Mucosa of gallbladder (tissue), 1 donor: ENCODE measurements at regions not wholly inside any gene's neighbourhood (a gene's known extent, or its start where the extent isn't known, plus 50 kb on each side); places are given as distances from the start of the nearest gene placed in this dataset.
"Not testable (repeated sequence)": the region's sequence is repeated elsewhere in the genome, so short reads cannot be mapped to it uniquely, and the experiment has no call there.

Experiments used
- DNase-seq: peaks from one replicate; pipeline ENCODE4 v3.0.0-alpha.2; 2020; ENCODE audit warnings: low spot score
- donor health status: DM: no; HTN: no; CAD: no.

DNA sequence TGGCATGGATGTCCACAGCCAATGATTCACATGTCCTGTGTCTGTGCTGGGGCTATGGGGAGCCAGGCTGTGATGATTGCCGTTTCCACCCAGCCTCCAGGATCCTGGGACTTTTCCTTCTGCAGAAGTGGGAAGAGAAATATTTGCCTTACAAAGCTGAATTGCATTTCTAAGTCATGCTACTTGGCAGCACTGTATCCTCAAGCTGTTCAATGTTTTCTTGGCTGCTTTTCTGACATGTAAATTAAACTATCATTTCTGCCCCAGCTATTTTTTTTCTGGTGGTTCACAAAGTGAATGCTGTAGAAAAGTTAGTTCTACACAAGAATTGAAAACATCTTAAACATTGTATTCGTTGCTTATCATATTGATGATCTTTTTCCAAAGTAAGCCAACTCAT is 51.9 kb upstream of the TCERG1L start:
- no peak for DNase-seq

DNA sequence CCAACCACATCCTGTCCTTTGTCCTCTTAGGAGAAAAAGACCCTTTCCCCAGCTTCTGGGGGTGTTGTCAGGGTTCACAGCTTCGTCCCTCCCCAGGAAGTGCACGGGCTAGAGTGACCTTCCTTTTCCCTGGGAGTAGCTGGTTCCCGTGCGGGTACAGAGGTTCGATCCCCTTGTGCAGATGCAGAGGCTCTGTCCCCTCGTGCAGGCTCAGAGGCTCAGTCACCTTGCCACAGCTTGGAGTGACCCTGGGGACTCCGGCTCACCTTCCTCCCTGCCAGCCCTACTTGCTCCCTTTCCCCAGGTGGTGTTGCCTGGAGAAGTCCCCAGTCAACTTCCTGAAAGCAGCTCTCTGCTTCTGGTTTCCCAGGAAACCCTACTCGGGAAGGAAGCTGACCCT is 60.0 kb upstream of the TCERG1L start:
- no peak for DNase-seq

DNA sequence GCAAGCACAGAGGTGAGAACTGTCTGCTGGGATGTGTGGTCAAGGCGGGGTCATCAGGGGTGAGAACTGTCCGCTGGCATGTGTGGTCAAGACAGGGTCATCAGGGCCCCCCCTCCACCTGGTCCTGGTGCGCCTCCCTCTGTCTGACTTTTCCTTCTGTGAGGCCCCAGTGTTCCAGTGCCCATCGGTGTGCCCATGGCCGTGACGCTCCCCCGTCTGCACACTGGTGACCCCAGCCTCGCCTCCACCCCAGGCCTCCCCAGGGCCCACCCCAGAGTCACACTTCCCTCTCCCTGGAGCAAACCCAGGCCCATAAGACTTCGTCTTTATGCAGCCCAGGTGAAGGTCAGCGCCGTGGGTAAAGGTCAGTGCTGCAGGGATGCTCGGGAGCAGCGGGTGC is 70.1 kb upstream of the TCERG1L start:
- DNase-seq, result no peak

DNA sequence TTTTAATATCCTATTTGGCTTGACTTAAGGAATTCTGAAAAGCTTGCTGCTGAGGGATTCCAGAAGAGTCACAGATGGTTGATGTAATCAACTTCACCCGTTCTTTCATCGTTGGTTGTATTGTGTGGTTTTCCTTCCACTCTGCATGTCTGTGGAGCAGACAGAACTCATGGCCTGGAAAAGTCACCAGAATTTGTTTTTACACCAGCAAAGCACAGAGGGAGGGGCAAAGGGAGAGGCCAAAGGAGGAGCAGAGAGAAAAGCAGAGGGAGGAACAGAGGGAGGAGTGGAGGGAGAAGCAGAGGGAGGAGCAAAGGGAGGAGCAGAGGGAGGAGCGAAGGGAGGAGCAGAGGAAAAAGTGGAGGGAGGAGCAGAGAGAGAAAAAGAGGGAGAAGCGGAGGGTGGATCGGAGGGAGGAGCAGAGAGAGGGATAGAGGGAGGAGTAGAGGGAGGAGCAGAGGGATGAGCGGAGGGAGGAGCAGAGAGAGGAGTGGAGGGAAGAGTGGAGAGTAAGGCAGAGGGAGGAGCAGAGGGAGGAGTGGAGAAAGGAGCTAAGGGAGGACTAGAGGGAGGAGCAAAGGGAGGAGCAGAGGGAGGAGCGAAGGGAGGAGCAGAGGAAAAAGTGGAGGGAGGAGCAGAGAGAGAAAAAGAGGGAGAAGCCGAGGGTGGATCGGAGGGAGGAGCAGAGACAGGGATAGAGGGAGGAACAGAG is 73.8 kb upstream of the TCERG1L start:
- not testable (repeated sequence) for DNase-seq

DNA sequence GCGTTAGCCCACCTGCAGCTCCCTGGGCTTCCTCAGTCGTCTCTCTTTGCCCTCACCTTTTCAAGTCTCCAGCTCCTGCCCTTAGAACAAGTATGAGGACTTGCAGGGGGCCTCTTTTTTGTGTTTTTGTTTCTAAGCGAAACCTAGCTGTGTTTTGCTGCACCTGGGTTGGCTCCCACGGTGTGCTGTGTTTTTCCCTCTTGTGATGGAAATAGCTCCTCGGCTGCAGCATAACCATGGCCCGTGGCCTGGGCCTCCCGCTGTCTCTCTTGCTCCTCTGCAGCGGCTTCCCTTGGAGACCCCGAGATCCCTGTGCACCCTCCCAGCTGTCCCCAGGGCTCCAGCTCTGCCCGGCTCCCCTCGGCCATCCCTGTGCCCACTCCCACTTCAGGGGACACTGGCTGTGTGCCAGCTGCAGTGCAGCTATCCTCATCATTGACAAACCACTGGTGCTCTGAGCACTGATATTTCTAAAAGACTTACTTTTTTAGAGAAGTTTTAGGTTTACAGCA is 75.6 kb upstream of the TCERG1L start:
- no peak for DNase-seq

DNA sequence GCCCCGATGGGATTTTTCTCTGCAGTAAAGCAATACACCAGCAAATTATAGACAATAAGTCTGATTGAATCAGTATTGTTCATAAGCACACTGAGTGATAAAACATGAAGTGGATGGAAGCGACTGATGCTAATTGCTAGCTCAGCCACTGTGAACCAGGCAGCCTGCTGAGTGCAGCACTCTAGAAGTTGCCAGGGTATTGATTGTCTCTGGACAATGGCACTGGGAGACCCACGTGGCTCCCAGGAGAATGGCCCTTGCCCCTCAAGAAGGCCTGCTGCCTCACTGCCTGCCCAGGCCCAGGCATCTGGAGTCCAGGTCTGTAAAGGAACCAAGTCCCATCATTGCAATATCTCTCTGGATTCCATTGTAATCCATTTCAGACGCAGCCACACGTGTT is 80.4 kb upstream of the TCERG1L start:
- no peak for DNase-seq

DNA sequence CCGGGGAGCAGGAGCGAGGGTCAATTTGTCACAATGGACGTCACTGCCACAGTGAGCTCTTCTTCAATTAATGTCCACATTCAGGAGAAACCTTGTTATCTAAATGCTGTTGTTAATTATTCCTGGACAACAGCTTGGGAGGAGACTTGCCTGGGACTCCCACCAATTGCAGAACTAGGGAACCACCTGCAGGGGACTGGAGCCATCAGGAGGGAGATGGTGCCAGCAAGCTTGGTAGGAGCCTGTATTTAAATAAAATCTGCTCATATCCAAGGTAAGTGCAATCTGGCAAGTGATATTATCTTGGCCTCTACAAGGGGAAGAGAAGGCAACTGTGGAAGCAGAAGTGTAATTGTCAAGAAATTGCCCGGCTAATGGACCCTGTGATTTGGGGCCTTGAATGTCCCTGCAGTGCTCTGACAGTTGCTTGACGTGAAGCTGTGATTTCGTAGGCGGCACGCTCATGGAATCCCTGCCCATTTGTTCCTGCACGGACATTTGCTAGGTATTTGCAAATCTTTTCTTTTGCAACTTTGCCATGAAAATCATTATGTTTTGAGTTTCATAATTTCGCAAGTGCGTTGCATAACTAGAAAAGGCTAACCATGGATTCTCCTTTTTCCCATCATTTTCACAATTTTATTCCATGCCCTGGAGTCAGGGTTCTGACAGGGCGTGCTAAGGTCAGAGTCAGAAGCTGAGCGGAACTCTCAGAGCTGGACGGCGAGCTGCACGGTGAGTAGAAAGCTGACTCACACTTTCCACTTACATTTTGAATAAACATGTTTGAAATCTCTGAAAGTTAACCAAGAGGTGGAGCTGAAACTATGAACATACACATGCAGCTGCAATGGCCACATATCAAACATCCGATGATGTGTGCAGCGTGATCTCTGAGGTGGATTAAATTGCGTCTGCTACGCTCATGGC is 84.9 kb upstream of the TCERG1L start:
- DNase-seq, result no peak

DNA sequence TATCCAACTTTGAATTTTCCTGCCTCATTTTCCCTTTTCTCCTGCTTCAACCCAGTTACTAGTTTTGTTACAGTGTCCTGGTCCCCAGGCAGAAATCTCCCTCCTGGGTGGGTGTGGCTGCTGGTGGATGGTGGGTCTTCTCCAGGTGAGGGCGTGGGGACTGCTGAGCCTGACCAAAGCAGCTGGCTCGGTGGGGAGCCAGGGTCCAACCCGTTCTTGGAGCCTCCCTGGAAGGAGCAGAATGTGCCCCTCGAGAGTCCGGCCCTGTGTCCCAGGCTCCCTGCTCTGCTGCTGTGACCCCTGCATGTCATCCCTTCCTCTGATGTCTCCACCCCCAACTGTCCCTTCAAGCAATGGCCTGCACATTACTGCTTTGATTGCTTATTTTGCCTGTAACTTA is 86.6 kb upstream of the TCERG1L start:
- DNase-seq, result no peak

DNA sequence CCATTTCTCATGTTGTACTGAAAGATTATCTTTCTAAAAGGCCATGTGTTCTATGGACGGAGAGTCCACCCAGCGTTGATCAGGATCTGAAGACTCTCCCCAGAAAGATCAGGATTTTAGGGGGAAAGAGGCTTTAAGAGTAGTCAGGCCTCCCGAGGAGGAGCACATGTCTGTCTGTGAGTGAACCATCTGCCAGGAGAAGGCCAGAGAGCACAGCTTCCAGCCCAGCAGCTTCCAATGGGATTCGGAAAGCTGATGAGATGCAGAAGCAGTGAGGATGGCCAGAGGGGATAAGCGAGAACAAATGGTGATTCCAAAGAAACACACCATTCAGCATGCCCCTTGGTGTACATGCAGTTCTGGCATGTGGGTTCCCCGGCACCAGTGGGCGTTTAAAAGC is 88.5 kb upstream of the TCERG1L start:
- no peak for DNase-seq

DNA sequence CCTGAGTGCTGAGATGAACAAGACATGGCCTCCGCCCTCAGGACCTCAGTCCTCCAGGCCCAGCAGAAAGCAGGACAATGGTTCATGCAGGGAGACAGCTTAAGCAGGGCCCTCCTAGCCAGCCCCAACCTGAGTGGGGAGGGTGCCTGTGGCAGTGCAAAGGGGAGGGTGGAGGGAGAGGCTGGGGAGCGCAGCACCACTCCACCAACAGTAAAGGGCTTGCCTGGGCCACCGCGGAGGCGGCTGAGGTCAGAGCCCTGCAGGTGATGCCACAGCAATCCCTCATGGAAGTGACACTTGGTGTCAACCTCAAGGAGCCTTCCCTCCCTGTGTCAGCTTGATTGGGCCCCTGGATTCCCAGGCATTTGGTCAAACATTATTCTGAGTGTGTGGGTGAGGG is 89.0 kb upstream of the TCERG1L start:
- DNase-seq, result no peak

DNA sequence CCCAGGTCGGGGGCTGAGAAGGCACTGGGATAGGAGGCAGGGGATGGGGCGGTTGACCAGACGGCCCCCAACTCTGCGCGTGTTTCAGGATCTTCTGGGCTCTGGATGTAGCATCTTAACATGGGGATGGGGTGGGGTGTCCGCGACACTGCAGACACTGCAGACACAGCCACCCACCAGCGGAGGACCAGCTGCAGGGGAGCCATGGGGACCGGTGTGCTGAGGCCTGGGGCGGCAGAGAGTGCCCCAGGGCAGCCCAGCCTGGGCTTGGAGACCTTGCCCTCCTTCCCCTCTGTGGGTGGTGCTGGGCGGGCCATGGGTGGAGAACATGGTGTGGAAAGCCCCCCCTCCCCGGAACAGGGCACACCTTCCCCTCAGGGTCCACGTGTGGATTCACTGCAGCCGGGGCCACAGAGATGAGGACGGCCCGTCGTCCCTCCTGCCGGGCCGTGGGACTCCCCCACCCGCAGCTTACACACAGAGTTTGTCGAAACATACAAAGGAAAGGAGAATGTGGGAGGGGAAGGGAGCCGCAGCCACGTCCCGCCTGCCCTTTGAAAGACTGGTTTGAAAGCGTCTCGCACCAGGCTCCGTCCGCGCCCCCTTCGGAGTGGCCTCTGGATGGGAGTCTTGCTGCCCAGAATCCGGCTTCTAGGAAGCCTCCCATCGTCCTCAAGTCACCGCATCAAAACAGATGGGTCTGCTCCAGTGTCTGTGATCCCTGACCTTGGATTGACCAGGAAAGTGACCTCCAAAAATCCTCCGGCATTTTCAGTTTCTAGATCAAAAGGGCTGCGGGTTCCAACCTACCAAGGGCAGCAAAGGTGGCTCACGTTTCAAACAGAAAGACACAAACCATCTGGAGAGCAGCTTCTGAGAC is 91.5 kb upstream of the TCERG1L start:
- DNase-seq, result no peak

DNA sequence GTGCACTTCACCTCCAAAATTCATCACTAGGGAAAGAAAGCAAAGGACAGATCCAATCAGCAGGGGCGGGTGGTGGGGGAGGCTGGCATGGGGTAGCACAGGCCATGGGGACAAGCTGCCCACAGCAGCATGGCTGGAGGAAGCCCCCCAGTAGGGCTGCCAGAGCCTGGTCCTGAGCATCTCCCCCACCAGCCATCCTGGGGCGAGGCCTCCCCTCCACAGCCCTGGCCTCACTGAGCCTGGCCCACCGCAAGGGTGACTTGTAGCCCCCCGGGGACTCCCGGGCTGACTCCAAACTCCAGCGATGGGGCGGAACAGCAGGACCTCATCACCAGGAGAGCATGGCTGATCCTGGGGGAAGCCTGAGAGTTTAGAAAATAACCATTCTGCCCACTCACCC is 92.4 kb upstream of the TCERG1L start:
- DNase-seq, result no peak

DNA sequence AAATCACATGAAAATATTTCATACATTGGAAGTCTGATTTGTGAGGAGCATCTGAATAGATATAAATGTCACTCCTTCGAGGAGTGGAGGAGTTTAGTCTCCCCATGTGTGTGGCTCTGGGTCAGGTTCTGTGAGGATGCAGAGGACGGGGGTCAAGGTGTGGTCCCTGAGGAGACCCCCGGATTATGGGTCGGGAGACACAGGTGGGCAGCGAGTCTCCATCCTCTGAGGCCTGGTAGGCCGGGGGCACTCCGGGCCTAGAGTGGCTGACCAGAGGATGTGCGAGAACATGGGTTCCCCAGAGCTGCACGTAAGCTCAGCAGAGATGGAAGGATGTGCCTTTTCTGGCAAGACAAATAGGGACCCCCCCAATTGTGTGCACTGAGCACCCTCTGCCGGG is 93.4 kb upstream of the TCERG1L start:
- DNase-seq, result no peak

DNA sequence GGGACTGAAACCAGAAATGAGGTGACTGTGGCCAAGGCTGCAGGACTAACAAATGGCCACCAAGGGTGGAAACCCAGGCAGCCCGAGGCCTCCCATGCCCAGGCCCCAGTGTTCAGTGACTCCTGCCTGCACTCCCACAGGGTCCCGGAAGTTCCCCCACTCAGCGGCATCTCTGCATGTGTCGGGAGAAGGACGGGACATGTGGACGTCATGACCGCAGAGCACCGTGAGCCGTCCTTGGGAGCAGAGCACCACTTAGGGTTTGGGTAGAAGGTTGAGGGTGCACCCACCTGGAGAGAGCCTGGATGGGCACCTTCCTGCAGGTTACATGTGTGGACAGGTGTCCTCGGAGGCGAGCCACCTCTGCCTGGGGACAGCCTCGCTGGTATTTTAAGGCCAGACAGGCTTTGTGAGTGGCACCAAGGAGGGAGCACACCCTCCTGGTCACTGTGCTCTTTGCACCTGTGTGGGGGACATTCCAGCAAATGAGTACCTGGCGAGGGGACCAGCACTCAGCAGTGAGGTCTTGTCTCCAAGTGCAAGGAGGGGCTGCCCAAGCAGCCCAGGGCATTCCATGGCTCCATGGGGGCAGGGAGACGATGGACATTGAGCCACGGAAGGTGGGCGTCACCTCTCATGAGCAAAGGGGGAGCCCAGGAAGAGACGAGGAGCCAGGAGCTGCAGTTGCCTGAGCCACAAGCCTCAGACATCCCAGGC is 95.3 kb upstream of the TCERG1L start:
- no peak for DNase-seq

DNA sequence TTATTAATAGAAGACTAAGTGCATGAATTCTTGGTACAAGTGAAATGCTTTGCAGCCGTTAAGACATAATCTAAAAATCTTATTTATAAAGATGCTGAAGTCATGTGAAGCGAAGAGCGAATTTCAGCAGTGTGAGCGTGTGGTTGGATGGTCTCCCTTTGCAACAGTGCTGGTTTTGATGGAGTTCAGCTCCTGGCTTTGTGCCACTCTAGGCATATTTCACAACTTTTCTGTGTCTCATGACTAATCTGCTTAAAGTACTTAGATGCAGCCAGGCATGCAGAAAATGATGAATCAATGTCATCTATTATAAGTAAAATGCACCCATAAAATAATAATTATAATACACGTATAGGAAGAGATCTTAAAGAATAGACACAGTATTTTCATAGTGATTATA is 107.2 kb upstream of the TCERG1L start:
- no peak for DNase-seq

DNA sequence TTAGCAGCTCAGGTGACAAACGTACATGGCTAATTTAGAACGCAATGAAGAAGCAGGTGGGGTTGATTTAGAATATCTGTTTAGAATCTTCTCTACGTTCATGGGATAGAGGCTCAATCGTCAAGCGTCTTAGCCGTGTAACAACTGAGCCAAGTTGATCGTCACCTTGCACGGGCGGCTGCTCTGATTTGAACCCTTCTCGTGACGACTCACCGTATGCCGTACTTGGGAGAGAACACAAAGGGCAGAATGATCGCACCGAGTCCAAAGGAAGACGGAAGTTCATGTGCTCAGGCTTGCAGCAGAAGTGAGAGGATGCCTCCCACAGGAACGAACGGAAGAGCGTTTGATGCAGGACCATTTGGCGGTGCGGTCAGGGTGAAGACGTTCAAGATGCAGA is 108.3 kb upstream of the TCERG1L start:
- DNase-seq, result no peak

DNA sequence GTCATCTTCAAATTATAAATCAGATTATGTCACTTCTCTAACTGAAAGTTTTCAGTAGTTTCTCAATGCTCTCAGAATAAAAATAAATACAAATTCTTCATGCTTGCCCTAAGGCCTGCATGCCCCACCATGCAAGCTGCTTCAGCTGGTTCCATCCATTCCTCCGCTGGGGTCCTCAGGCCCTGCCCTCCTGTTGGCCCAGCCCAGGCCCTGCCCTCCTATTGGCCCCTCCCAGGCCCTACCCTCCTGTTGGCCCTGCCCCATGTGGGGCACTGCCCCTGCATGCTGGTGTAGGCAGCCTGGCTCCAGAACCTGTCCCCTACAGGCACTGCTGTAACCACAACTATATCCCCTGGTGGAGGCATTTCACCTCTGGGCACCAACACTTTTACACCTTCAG is 109.3 kb upstream of the TCERG1L start:
- DNase-seq, result no peak

DNA sequence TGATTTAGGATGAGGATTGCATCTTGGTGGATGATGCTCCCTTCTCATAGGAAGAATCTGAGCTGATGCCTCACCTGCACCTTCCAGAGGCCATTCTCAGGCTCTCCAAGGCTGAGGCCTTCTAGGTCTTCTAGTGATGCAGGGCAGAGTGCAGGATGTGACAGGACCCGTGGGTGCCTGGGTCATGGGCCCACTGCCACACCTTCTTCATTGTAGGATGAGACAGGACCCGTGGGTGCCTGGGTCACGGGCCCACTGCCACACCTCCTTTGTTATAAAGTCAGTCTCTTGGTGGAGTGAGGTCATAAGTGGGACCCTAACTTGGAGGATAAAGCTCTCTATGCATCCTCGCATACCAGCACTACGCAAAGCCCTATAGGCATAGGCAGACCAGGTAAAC is 109.9 kb upstream of the TCERG1L start:
- no peak for DNase-seq

DNA sequence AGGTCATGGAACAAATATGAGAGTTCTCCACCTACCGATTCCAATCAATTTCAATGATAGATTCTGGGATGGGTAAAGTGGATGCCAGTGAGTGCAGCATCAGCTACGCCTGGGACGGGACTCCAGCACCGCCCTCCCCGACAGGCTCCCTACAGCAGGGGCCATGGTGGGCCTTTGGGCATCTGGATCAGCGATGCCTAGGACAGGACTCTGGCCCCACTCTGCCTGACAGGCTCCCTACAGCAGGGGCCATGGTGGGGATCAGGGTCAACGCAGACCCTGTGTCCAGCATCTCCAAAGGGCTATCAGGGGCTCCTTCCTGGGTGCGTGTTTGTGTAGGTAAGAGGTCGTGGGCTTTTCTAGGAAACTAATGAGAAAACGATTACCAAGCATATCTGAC is 111.2 kb upstream of the TCERG1L start:
- no peak for DNase-seq

DNA sequence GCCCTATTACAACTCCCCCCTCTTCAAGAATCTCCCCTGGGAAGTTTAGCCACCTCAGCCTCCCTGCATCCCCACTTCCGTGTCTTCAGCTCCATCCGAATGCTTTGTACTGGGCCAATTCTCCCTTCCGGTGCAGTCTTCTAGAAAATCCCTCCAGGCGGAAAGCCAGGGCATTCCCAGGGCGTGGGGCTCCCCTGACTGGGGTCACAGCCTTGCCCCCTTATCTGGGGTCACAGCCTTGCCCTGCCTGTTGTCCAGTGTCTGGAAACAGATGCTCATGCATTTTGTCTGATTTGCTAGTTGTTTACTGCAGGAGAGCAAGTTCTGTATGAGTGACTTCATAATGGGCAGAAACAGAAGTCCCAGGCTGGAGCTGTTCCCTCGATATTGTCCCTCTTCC is 112.5 kb upstream of the TCERG1L start:
- DNase-seq, result no peak

DNA sequence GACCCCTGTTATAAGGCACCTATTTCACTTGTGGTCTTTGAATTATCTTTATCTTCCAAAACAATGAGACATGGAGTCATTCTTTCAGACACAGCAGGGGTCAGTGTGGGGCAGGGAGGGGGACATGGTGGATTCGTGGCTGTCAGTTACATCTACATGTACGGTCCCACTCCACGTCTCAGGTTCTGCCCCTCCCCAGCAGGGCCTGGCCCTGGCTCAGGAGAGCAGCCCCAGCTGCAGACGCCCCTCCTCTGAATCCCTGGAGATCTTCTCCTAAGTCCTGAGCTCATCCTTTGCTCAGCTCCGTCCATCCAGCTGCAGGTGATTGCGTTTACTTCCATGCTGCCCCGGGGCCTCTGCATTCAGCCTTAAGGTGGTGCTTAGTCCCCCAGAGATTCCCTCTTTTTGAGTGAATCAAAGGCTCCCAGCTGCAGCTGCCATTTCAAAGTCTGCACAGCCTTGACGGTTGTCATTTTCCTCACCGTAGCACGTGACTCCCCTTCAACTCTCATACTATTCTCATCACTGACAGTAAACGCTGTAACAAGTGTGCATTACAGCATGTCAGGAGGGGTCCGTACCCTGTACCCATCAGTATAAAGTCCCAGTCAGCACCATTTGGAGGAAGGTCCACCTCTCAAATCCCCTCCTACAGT is 113.4 kb upstream of the TCERG1L start:
- no peak for DNase-seq
